ENCODE measurements at regions not wholly inside any gene's neighbourhood (a gene's known extent, or its start where the extent isn't known, plus 50 kb on each side); places are given as distances from the start of the nearest gene placed in this dataset.
A peak's percentile ranks its signal among the peaks of the same experiment; 100 is the strongest.
"Not testable (repeated sequence)": the region's sequence is repeated elsewhere in the genome, so short reads cannot be mapped to it uniquely, and the experiment has no call there.

DNA sequence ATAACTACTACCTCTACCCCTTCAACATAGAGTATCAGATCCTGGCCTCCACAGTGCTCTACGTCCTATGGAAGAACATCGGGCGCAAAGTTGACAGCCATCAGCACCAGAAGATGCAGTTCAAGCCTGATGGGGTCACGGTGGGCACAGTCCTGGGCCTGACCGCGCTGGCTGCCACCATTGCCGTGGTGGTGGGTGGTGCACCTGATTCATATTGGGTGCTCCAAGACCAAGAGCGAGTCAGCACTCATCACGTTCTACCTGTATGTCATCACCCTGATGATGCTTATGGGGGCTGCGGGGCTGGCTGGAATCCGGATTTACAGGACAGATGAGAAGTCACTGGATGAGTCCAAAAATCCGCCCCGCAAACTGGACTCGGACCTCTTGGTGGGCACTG lies 846.4 kb downstream of the RPIA start:
- H3K9me3 Mint-ChIP-seq, result not testable (repeated sequence)

DNA sequence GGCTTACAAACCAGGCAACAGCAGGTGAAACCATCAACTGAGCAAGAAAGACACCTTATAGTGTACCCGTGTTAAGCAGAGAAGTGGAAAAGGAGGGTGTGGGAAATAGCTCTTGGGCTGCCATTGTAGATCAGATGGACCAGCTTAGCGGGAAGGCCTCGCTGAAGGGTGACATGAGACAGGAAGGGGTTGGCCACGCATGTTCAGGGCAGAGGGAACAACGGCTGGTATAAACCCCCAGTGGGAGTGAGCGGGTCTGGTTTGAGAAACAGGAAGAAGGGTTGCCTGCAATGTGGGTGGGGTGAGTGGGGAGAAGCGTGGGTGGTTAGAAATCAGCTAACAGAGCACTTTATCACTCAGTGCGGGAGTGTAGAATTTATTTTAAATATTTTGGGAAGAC lies 852.6 kb downstream of the RPIA start:
- H3K4me1 Mint-ChIP-seq (ENCODE audit: low read depth); H3K9me3 Mint-ChIP-seq; CTCF ChIA-PET: not testable (repeated sequence)

More for the DNA sequence above, 846.4 kb downstream of the RPIA start:
- H3K4me3 Mint-ChIP-seq; H3K36me3 Mint-ChIP-seq (ENCODE audit: low read depth); intact Hi-C loops (cut with micrococcal nuclease); H3K27ac Mint-ChIP-seq; DNase-seq; CTCF ChIA-PET; H3K4me1 Mint-ChIP-seq (ENCODE audit: low read depth); H3K27me3 Mint-ChIP-seq (ENCODE audit: low read depth): not testable (repeated sequence)

DNA sequence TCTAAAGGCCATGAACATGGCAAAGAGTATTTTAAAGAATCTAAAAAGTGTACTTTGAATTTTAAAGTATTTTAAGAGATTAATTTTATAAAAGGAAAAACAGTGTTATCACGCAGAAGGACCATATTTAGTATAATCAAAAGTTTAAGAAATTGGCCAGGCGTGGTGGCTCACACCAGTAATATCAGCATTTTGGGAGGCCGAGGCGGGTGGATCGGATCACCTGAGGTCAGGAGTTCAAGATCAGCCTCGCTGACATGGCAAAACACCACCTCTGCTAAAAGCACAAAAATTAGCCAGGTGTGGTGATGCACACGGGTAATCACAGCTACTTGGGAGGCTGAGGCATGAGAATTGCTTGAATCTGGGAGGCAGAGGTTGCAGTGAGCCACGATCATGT lies 887.7 kb downstream of the RPIA start:
- DNase-seq; intact Hi-C loops (cut with micrococcal nuclease); H3K9me3 Mint-ChIP-seq; H3K27me3 Mint-ChIP-seq (ENCODE audit: low read depth); CTCF ChIA-PET; H3K27ac Mint-ChIP-seq; H3K36me3 Mint-ChIP-seq (ENCODE audit: low read depth); H3K4me1 Mint-ChIP-seq (ENCODE audit: low read depth); H3K4me3 Mint-ChIP-seq: not testable (repeated sequence)

More for the DNA sequence above, 852.6 kb downstream of the RPIA start:
- H3K4me3 Mint-ChIP-seq; H3K36me3 Mint-ChIP-seq (ENCODE audit: low read depth); H3K27me3 Mint-ChIP-seq (ENCODE audit: low read depth); DNase-seq; intact Hi-C loops (cut with micrococcal nuclease); H3K27ac Mint-ChIP-seq: not testable (repeated sequence)

DNA sequence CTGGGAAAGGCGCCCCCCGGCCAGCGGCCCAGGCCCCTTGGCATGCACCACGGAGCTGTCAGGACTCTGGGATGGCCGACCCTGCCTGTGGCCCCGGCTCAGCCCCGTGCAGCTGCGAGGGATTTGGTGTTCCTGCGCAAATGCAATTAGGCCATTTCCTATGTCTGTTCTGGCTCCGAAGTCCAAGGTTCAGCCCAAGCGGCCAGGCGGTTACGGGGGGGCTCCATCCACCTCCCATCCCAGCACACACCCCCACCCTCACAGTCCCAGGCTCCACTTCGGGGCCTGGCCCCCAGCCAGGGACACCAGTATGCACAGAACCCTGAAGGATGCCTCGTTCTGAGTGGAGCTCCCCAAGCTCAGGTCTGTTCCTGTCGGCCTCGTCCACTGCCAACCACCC lies 891.3 kb downstream of the RPIA start:
- H3K36me3 Mint-ChIP-seq (ENCODE audit: low read depth); H3K4me3 Mint-ChIP-seq; intact Hi-C loops (cut with micrococcal nuclease): not testable (repeated sequence)

DNA sequence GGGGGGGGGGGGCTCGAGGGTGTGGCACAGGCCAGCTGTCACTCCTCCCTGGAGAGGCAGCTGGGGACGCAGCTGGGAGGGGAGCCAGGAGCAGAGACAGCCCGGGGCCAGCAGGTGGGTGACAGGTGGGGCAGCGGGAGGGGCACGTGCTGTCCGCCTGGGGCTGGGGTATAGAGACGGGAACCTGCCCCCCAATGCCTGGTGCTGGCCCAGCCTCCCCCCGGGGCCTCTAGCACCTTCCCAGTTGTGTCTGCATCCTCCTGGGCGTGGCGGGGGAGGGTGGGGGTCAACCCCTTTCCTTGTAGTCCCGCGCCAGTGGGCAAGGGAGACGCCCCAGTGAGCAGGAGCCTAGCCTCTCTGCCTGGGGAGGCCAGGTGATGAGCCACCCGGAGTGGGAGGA lies 892.6 kb downstream of the RPIA start:
- H3K27me3 Mint-ChIP-seq (ENCODE audit: low read depth); intact Hi-C loops (cut with micrococcal nuclease); H3K4me3 Mint-ChIP-seq; H3K9me3 Mint-ChIP-seq; H3K27ac Mint-ChIP-seq; H3K36me3 Mint-ChIP-seq (ENCODE audit: low read depth); H3K4me1 Mint-ChIP-seq (ENCODE audit: low read depth); DNase-seq; CTCF ChIA-PET: not testable (repeated sequence)

More for the DNA sequence above, 891.3 kb downstream of the RPIA start:
- H3K27me3 Mint-ChIP-seq (ENCODE audit: low read depth); CTCF ChIA-PET; DNase-seq; H3K9me3 Mint-ChIP-seq; H3K4me1 Mint-ChIP-seq (ENCODE audit: low read depth); H3K27ac Mint-ChIP-seq: not testable (repeated sequence)

DNA sequence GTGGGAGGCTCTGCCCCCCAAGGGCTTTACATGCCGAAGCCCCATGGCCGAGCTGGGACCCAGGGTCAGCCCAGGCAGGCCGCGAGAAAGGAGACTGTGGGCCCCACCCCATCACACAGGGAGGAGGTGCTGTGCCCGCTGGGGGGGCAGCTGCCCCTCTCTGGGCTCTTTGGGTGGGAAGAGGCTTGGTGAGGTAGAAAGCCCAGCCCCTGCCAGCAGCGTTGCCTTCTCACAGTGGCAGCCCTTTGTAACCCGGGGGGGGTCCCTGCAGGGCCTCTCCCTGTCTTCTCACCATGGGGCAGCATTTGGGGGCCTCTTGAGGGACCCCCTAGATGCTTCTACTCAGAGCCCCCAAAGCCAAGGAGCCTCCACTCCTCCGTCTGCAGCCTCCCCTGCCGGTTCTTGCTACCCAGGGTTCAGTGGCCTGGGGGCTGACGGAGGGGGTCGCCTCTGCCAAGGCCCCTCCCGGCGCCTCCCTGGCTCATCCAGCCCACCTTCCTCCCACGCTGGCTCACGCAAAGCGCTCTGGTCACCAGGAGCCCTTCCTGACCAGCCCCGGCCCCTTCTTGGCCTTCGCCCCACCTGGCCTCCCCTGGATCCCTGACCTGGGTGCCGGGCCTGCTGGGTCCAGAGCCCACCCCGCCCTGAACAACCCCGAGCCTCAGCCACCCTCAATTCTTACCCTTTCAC lies 893.5 kb downstream of the RPIA start:
- intact Hi-C loops (cut with micrococcal nuclease); H3K27ac Mint-ChIP-seq; H3K4me3 Mint-ChIP-seq; DNase-seq; H3K27me3 Mint-ChIP-seq (ENCODE audit: low read depth); H3K9me3 Mint-ChIP-seq; H3K4me1 Mint-ChIP-seq (ENCODE audit: low read depth); CTCF ChIA-PET; H3K36me3 Mint-ChIP-seq (ENCODE audit: low read depth): not testable (repeated sequence)

DNA sequence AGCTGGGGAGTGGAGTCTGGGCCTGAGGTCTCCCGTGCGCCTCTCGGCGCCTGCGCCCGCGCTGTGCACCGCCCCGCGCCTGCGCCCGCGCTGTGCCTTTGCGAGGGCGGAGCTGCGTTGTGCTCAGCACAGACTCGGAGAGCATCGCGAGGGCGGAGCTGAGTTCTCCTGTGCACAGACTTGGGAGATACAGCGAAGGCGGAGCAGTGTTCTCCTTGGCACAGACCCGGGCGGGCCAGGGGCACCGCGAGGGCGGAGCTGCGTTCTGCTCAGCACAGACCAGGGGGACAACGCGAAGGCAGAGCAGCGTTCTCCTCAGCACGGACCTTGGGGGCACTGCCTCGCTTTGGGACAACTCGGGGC lies 894.1 kb downstream of the RPIA start:
- H3K27ac Mint-ChIP-seq; H3K36me3 Mint-ChIP-seq (ENCODE audit: low read depth); H3K9me3 Mint-ChIP-seq; intact Hi-C loops (cut with micrococcal nuclease); CTCF ChIA-PET; H3K27me3 Mint-ChIP-seq (ENCODE audit: low read depth); H3K4me1 Mint-ChIP-seq (ENCODE audit: low read depth): not testable (repeated sequence)
- H3K4me3 Mint-ChIP-seq, result peak overlapping the region; percentile 54
- DNase-seq, result peak; percentile 14

DNA sequence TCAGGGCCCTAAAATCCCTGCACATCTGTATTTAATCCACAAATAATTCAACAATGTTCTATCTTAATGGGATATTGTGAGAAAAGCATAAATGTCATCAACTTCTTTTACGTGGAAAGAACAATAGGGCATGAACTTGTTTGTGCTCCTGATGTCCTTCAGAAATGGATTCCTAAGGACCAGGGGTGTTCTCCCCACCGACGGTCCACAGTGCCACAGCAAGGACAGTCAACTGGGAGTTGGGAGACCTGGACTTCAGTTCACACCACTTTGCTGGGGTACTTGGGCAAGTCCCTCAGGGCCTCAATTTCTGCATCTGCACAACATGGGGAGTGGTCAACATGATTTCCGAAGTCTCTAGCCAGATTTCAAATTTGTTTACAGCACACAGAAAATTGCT lies 908.4 kb downstream of the RPIA start:
- H3K4me3 Mint-ChIP-seq; H3K27ac Mint-ChIP-seq; H3K36me3 Mint-ChIP-seq (ENCODE audit: low read depth); DNase-seq; CTCF ChIA-PET; intact Hi-C loops (cut with micrococcal nuclease); H3K27me3 Mint-ChIP-seq (ENCODE audit: low read depth); H3K4me1 Mint-ChIP-seq (ENCODE audit: low read depth); H3K9me3 Mint-ChIP-seq: not testable (repeated sequence)

DNA sequence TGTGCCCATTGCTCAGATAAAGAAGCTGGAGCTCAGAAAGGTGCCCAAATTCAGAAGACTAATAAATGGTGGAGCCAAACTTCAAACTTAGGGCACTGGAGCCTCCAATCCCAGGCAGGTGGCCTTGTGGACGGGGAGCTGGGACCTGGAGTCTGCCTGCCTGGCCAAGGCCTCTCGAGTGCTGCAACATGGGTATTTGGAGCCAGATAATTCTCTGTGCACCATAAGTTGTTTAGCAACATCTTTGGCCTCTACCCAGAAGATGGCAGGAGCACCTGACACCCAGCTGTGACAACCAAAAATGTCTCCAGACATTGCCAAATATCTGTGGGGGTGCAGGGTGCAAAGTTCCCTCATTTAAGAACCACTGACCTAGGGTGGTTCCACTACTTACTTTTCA lies 915.0 kb downstream of the RPIA start:
- CTCF ChIA-PET; H3K4me3 Mint-ChIP-seq; intact Hi-C loops (cut with micrococcal nuclease); DNase-seq; H3K4me1 Mint-ChIP-seq (ENCODE audit: low read depth); H3K36me3 Mint-ChIP-seq (ENCODE audit: low read depth); H3K9me3 Mint-ChIP-seq; H3K27me3 Mint-ChIP-seq (ENCODE audit: low read depth); H3K27ac Mint-ChIP-seq: not testable (repeated sequence)

DNA sequence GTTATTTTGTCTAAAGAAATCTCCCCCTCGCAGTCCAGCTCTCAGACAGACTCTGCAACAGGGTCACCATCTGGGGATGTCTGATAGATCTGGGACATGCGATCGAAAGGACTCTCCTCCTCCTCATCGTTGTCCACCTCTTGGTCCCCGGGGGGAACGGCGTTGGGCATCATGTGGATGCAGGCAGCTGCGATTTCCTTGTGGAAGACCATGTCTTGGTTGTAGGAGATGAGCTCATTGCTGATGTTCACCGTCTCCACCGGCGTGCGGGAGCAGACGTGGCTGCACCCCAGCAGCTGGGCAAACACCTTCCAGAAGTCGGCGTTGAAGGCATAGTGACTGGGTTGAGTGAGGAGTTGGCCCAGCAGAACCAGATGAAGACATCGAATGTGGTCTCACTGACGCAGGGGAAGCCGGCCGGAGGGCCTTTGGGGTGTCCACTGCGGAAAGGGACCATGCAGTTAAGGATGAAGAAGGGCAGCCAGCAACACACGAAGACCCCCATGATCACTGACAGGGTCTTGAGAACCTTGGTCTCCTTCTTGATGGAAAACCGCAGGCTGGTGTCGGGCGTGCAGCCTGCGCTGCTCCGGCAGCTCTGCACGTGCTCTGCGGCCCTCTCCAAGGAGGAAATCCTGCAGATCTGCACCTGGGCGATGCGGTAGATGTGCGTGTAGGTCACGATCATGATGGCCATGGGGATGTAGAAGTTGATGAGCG lies 918.9 kb downstream of the RPIA start:
- H3K4me3 Mint-ChIP-seq; H3K9me3 Mint-ChIP-seq; H3K4me1 Mint-ChIP-seq (ENCODE audit: low read depth); H3K27ac Mint-ChIP-seq; H3K36me3 Mint-ChIP-seq (ENCODE audit: low read depth); intact Hi-C loops (cut with micrococcal nuclease); DNase-seq; CTCF ChIA-PET: not testable (repeated sequence)
- peaks cover 15% of the 10 kb centered on the region for H3K27me3 Mint-ChIP-seq (ENCODE audit: low read depth)

DNA sequence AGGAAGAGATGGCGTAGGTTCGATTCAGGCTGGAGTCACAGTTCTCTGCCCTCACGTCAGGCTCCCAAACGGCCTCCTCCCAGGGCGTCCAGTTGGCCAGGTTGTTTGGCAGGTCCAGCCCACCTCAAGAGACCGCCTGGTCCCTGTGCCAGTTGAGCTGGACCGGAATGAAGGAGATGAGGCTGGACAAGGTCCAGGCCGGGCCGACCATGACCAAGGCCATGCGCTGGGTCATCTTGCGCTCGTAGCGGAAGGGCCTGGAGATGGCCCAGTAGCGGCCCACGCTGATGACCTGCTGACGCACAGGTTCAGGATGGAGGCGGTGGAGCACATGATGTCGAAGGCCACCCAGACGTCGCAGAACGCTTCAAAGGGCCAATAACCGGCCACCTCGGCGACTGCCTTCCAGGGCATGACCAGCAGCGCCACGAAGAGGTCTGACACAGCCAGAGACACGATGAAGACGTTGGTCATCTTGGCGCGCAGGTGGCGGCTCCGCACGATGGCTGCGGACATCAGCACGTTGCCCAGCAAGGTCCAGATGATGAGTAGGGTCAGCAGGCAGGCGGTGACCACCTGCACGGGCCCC lies 919.5 kb downstream of the RPIA start:
- DNase-seq; intact Hi-C loops (cut with micrococcal nuclease); H3K27ac Mint-ChIP-seq; H3K36me3 Mint-ChIP-seq (ENCODE audit: low read depth); H3K4me3 Mint-ChIP-seq; H3K9me3 Mint-ChIP-seq; CTCF ChIA-PET; H3K4me1 Mint-ChIP-seq (ENCODE audit: low read depth): not testable (repeated sequence)
- H3K27me3 Mint-ChIP-seq (ENCODE audit: low read depth), result peaks cover 15% of the 10 kb centered on the region

DNA sequence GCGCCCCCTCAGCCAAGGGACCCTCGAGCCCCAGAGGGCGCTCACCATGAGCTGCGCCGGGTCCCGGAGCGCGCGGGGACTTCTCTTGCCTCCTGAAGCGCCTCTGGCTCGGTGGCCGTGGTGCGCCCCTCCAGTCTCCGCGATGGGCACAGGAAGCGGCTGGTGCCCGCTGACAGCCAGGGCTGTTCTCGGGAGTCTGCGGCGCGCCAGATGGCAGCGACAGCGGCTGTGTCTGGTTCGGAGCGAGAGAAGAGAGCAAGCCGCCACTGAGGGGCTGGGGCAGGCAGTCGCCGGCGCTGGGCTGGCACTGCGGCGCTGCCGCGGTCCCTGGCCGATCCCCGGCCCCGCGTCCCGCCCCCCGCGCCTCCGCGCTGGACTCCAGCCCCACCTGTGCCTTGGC lies 920.2 kb downstream of the RPIA start:
- H3K27ac Mint-ChIP-seq, result not testable (repeated sequence)

DNA sequence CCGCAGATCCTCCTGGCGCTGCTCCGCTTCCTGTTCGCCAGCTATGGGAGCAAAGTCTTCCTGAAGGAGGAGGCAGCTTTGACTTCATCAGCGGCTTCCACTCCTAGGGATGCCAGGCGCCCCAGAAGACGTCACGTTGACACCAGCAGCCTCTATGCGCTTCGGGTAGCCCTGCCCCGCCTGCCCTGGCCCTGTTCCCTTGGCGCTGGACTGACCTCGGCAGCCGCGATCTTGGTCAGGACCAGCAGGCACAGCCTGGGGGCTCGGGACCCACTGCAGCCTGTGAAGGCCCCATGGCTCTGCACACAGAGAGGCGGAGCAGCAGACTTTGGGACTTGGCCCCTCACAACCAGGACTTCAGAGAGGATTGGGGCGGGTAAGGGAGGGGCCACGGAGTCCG lies 957.8 kb downstream of the RPIA start:
- CTCF ChIA-PET, H3K4me3 Mint-ChIP-seq: not testable (repeated sequence)

More for the DNA sequence above, 920.2 kb downstream of the RPIA start:
- H3K4me1 Mint-ChIP-seq (ENCODE audit: low read depth); DNase-seq; CTCF ChIA-PET; H3K9me3 Mint-ChIP-seq; intact Hi-C loops (cut with micrococcal nuclease); H3K4me3 Mint-ChIP-seq; H3K36me3 Mint-ChIP-seq (ENCODE audit: low read depth): not testable (repeated sequence)
- peaks cover 15% of the 10 kb centered on the region for H3K27me3 Mint-ChIP-seq (ENCODE audit: low read depth)

More for the DNA sequence above, 957.8 kb downstream of the RPIA start:
- DNase-seq; H3K27me3 Mint-ChIP-seq (ENCODE audit: low read depth); H3K4me1 Mint-ChIP-seq (ENCODE audit: low read depth); H3K36me3 Mint-ChIP-seq (ENCODE audit: low read depth); H3K9me3 Mint-ChIP-seq; intact Hi-C loops (cut with micrococcal nuclease); H3K27ac Mint-ChIP-seq: not testable (repeated sequence)

Data from activated naive CD4-positive, alpha-beta T cell treated with anti-CD3 and anti-CD28 coated beads for 36 hours (primary cell).